DND-41 (cell line): ENCODE measurements at regions not wholly inside any gene's neighbourhood (a gene's known extent, or its start where the extent isn't known, plus 50 kb on each side); places are given as distances from the start of the nearest gene placed in this dataset.

Experiments used
- EZH2 ChIP-seq: IDR thresholded peaks from 3 replicates; pipeline ENCODE4 v1.6.1; 2012; ENCODE audit warnings: borderline replicate concordance, low read depth, mild to moderate bottlenecking, moderate library complexity, low read length, inconsistent platforms; ENCODE audit not compliant: severe bottlenecking
- TF ChIP-seq, protein P1 (sequence below): IDR thresholded peaks from 2 replicates; pipeline ENCODE4 v1.5.1; 2012; ENCODE audit warnings: borderline replicate concordance, low read length, moderate library complexity, mild to moderate bottlenecking; ENCODE audit not compliant: poor library complexity, severe bottlenecking; ENCODE audit errors: extremely low read depth

DNA sequence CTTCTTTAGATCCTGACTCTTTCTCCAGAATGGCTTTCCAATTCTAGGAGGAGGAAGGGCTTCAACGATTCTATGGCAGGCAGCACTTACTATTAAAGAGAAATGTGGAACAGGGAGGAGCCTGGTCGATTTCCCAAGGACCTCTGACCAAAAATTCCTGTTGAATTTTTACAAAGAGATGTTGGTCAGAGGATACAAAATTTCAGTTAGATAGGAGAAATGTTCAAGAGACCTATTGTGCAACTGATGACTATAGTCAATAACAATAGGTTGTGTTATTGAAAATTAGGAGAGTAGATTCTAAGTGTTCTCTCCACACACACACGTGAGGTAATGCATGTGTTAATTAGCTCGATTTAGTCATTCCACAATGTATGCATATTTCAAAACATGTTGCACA lies 130.1 kb upstream of the TNFAIP3 start:
- TF ChIP-seq, protein P1, sequence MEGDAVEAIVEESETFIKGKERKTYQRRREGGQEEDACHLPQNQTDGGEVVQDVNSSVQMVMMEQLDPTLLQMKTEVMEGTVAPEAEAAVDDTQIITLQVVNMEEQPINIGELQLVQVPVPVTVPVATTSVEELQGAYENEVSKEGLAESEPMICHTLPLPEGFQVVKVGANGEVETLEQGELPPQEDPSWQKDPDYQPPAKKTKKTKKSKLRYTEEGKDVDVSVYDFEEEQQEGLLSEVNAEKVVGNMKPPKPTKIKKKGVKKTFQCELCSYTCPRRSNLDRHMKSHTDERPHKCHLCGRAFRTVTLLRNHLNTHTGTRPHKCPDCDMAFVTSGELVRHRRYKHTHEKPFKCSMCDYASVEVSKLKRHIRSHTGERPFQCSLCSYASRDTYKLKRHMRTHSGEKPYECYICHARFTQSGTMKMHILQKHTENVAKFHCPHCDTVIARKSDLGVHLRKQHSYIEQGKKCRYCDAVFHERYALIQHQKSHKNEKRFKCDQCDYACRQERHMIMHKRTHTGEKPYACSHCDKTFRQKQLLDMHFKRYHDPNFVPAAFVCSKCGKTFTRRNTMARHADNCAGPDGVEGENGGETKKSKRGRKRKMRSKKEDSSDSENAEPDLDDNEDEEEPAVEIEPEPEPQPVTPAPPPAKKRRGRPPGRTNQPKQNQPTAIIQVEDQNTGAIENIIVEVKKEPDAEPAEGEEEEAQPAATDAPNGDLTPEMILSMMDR = no peak
- no peak for TF ChIP-seq EZH2
